Fibroblast of lung (primary cell): ENCODE measurements at regions not wholly inside any gene's neighbourhood (a gene's known extent, or its start where the extent isn't known, plus 50 kb on each side); places are given as distances from the start of the nearest gene placed in this dataset.

Source experiments
- DNase-seq, 2 donors: peaks; one replicate each; pipeline versions ENCODE4 v3.0.0 to v3.0.0-alpha.2; 2010; ENCODE audit warnings: low read depth in 2 of 2
- H2AFZ ChIP-seq: 2 replicates; pipeline ENCODE4 v1.5.1; 2012; ENCODE audit warnings: low read length, control low read depth, inconsistent platforms
- H3K27ac ChIP-seq: 2 replicates; pipeline ENCODE4 v1.5.1; 2011; ENCODE audit warnings: low read length, control low read depth; ENCODE audit not compliant: insufficient read depth
- H3K27me3 ChIP-seq: 2 replicates; pipeline ENCODE4 v1.5.1; 2011; ENCODE audit warnings: mild to moderate bottlenecking, low read length; ENCODE audit not compliant: control insufficient read depth, insufficient read depth
- H3K36me3 ChIP-seq: 2 replicates; pipeline ENCODE4 v1.5.1; 2011; ENCODE audit warnings: low read length; ENCODE audit not compliant: control insufficient read depth, insufficient read depth
- H3K4me1 ChIP-seq: 2 replicates; pipeline ENCODE4 v1.5.1; 2011; ENCODE audit warnings: low read length; ENCODE audit not compliant: control insufficient read depth, insufficient read depth; ENCODE audit errors: extremely low read depth
- H3K4me2 ChIP-seq: 2 replicates; pipeline ENCODE4 v1.5.1; 2011; ENCODE audit warnings: low read length, control low read depth; ENCODE audit not compliant: insufficient read depth; ENCODE audit errors: extremely low read depth
- H3K4me3 ChIP-seq, 4 experiments: fragments of 200-600 bp in 1 of 4; sonication (generic) in 1 of 4; replicated peaks in 1 of 4; 2 replicates each; pipeline ENCODE4 v1.5.1; 2011 to 2016; ENCODE audit warnings: low read length in 4 of 4, low read depth in 3 of 4, mild to moderate bottlenecking in 3 of 4, control low read depth in 2 of 4, inconsistent platforms in 1 of 4, mixed read lengths in 1 of 4; ENCODE audit not compliant: insufficient read depth in 1 of 4; ENCODE audit errors: control extremely low read depth in 1 of 4
- H3K79me2 ChIP-seq: 2 replicates; pipeline ENCODE4 v1.5.1; 2012; ENCODE audit warnings: mild to moderate bottlenecking, low read length, inconsistent platforms; ENCODE audit not compliant: control insufficient read depth, insufficient read depth
- H3K9ac ChIP-seq: 2 replicates; pipeline ENCODE4 v1.5.1; 2011; ENCODE audit warnings: mild to moderate bottlenecking, low read length, control low read depth; ENCODE audit not compliant: insufficient read depth
- H3K9me3 ChIP-seq: 2 replicates; pipeline ENCODE4 v1.5.1; 2012; ENCODE audit warnings: low read depth, low read length; ENCODE audit not compliant: control insufficient read depth, insufficient read depth
- H4K20me1 ChIP-seq: 2 replicates; pipeline ENCODE4 v1.5.1; 2011; ENCODE audit warnings: low read length; ENCODE audit not compliant: control insufficient read depth, insufficient read depth; ENCODE audit errors: extremely low read depth
- EZH2 ChIP-seq: IDR thresholded peaks from 2 replicates; pipeline ENCODE4 v1.5.1; 2012; ENCODE audit warnings: low read length, control low read depth, mild to moderate bottlenecking; ENCODE audit errors: missing control alignments
- TF ChIP-seq, protein P1 (sequence below), 2 donors: IDR thresholded peaks in 1 of 2; conservative IDR thresholded peaks in 1 of 2; 1 replicate in 1 of 2; 2 replicates in 1 of 2; pipeline ENCODE4 v1.5.1; 2011 to 2012; ENCODE audit warnings: low read length in 2 of 2, control low read depth in 1 of 2, inconsistent platforms in 1 of 2, low read depth in 1 of 2, mild to moderate bottlenecking in 1 of 2

GRCh38 chr1:83574791-83575190 is 424.1 kb downstream of the TTLL7 start:
- H3K27me3 ChIP-seq = no peaks in the 10 kb centered on the region
- H4K20me1 ChIP-seq = no peaks in the 10 kb centered on the region
- H3K36me3 ChIP-seq = no peaks in the 10 kb centered on the region
- H3K4me3 ChIP-seq = no peak overlapping the region
- TF ChIP-seq, protein P1, sequence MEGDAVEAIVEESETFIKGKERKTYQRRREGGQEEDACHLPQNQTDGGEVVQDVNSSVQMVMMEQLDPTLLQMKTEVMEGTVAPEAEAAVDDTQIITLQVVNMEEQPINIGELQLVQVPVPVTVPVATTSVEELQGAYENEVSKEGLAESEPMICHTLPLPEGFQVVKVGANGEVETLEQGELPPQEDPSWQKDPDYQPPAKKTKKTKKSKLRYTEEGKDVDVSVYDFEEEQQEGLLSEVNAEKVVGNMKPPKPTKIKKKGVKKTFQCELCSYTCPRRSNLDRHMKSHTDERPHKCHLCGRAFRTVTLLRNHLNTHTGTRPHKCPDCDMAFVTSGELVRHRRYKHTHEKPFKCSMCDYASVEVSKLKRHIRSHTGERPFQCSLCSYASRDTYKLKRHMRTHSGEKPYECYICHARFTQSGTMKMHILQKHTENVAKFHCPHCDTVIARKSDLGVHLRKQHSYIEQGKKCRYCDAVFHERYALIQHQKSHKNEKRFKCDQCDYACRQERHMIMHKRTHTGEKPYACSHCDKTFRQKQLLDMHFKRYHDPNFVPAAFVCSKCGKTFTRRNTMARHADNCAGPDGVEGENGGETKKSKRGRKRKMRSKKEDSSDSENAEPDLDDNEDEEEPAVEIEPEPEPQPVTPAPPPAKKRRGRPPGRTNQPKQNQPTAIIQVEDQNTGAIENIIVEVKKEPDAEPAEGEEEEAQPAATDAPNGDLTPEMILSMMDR (conservative IDR thresholded peaks at IDR 0.05 in 1 of 2, IDR thresholded peaks at IDR 0.05 in 1 of 2; ENCODE audit: low read depth in 1 of 2, low read length in 2 of 2) = no peak
- no peak for TF ChIP-seq EZH2
- no peaks in the 10 kb centered on the region for H3K4me1 ChIP-seq
- no peak overlapping the region for H2AFZ ChIP-seq
- no peak overlapping the region for H3K4me2 ChIP-seq
- H3K9ac ChIP-seq = no peak overlapping the region
- DNase-seq = no peak
- H3K9me3 ChIP-seq = no peaks in the 10 kb centered on the region
- H3K27ac ChIP-seq = no peak overlapping the region
- no peaks in the 10 kb centered on the region for H3K79me2 ChIP-seq

DNA sequence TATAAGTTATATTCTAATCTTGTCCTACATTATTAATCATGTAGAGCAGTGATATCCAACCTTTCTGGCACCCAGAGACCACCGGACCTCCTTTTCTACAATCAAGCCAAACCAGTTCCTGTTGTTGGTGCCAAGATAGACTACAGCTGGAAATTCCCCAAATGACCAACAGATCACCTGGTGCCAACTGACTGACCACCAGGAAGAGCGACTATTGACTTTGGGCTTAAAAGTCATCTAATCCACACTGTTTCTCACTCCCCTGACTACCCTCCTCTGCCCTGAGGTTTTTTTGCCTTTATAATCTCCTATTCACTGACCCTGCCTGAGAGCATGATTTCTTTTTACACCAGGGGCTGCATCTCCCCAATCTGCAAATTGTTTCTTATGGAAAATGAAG is 425.2 kb downstream of the TTLL7 start:
- no peak for DNase-seq
- H3K9ac ChIP-seq = no peak overlapping the region

DNA sequence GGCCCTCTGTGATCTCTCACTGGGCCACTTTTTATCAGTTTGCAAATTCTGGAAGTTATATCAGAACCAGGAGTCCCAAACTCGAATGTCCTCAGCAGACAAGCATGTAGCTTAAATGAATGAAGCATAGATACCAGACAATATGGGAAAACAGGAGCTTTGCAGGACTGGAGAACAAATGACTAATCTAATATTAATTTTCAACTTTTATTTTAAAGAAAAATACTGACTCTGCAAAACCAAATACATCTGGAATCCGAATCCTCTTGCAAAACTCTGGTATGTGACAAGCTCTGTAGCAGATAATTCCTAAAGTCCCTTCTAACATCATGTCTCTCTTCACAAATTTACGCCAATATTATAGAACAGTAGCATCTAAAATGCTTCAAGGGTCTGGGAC is 427.4 kb downstream of the TTLL7 start:
- no peak overlapping the region for H3K4me3 ChIP-seq
- no peak for TF ChIP-seq EZH2
- TF ChIP-seq, protein P1 (conservative IDR thresholded peaks at IDR 0.05 in 1 of 2, IDR thresholded peaks at IDR 0.05 in 1 of 2; ENCODE audit: low read depth in 1 of 2, low read length in 2 of 2) = no peak
- H3K4me2 ChIP-seq = no peak overlapping the region
- no peak overlapping the region for H2AFZ ChIP-seq
- DNase-seq = no peak
- H3K9ac ChIP-seq = no peak overlapping the region
- no peaks in the 10 kb centered on the region for H3K4me1 ChIP-seq
- no peak overlapping the region for H3K27ac ChIP-seq
- H3K27me3 ChIP-seq = no peaks in the 10 kb centered on the region
- no peaks in the 10 kb centered on the region for H4K20me1 ChIP-seq
- no peaks in the 10 kb centered on the region for H3K79me2 ChIP-seq
- H3K36me3 ChIP-seq = no peaks in the 10 kb centered on the region
- no peaks in the 10 kb centered on the region for H3K9me3 ChIP-seq

More for the DNA sequence above, 425.2 kb downstream of the TTLL7 start:
- H3K9me3 ChIP-seq = no peaks in the 10 kb centered on the region
- no peak overlapping the region for H3K4me3 ChIP-seq
- no peak overlapping the region for H3K27ac ChIP-seq
- H3K27me3 ChIP-seq = no peaks in the 10 kb centered on the region
- no peaks in the 10 kb centered on the region for H4K20me1 ChIP-seq
- no peaks in the 10 kb centered on the region for H3K36me3 ChIP-seq
- no peak overlapping the region for H3K4me2 ChIP-seq
- no peak overlapping the region for H2AFZ ChIP-seq
- no peaks in the 10 kb centered on the region for H3K79me2 ChIP-seq
- TF ChIP-seq EZH2 = no peak
- TF ChIP-seq, protein P1 (conservative IDR thresholded peaks at IDR 0.05 in 1 of 2, IDR thresholded peaks at IDR 0.05 in 1 of 2; ENCODE audit: low read depth in 1 of 2, low read length in 2 of 2) = no peak
- no peaks in the 10 kb centered on the region for H3K4me1 ChIP-seq
